GM21381 (cell line): ENCODE measurements at regions not wholly inside any gene's neighbourhood (a gene's known extent, or its start where the extent isn't known, plus 50 kb on each side); places are given as distances from the start of the nearest gene placed in this dataset.

Experiments used
- ATAC-seq: cut with Tn5 transposase; IDR thresholded peaks from one replicate; pipeline ENCODE4 v1.9.1; 2021; ENCODE audit warnings: mild to moderate bottlenecking, moderate library complexity; ENCODE audit not compliant: unreplicated experiment

GRCh38 chr13:67630640-67631039 is 400.5 kb upstream of the PCDH9 start:
- ATAC-seq: no peak

- ATAC-seq: no peak
Measured at GRCh38 chr13:67623630-67624029, 393.5 kb upstream of the PCDH9 start.

DNA sequence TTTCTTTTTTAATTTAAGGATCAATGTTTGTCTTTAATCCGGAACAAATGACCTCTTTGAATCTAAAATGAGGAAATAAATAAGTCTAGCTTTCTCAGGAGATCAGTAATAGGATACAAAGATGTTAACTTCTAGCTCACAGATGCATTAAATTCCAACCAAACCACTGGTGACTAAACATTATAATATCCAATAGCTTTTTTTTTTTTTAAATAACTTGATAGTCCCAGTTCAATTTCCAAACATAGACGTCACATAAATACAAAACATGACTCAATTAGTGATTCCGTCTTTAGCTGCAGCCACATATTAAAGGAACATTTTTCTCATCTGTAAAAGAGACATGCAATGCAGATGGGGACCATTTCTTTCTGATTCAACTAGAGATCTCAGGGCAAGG is 390.5 kb upstream of the PCDH9 start:
- ATAC-seq: no peak

DNA sequence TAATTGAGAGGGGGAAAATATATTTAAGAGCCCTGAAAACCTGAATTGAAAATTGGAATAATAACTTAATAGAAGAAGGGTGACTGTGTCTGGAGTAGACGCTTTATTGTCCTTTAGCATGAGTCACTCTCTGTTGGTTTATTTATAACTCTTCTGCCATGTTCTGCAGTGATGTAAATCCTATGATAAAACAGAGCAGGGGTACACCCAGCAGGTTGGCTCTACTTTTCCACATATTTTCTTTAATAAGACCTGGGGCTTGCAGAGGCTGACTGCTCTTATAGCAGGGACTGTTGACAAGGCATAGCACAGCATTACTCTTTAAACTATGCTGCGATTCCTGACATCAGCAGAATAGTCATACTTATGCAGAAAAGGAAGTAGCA is 389.9 kb upstream of the PCDH9 start:
- ATAC-seq: no peak

DNA sequence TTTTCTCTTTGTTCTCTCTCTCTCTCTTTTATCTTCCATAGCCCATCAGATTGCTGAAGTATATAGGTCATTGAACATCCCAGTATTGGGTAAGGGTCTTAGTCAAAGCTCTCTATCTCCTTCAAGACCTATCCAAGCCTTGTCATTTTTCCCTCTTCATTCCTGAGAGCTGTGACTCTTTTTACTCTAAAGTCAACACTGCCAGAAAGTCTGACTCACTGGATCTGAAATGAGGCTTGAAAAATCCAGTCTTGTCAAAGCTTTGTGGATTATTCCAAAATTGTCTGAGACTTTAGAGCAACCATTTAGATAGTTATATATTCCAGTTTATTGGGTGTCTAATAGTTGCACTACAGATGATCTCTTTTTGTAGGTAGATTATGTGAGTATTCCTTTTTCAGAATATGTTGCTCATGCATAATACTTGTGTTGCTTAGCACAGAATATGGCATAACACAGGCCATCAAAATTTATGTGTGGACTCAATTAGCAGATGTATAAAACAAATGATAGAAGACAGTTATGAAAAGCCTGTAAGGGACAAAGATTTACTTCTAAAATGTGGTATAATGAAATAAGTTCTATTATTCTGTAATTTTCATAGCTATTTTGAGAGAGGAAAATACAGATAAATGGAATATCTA is 389.3 kb upstream of the PCDH9 start:
- no peak for ATAC-seq

DNA sequence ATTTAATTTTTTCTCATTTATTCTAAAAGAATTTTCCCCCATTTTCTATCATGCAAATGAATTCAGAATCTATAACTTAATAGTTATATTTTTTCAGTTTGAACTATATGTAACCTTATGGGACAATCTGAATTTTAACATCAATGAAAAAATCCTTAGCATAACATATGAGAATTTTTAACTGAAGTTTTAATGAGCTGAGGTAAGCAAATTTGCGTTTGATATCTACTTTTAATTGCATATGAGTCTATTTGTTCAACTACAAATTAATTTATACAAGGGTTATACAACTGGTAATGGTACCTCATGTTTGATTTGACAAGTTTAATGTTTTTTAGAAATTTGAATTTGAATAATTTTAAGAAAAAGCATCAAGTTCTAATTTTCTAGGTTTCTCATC is 384.4 kb upstream of the PCDH9 start:
- no peak for ATAC-seq

DNA sequence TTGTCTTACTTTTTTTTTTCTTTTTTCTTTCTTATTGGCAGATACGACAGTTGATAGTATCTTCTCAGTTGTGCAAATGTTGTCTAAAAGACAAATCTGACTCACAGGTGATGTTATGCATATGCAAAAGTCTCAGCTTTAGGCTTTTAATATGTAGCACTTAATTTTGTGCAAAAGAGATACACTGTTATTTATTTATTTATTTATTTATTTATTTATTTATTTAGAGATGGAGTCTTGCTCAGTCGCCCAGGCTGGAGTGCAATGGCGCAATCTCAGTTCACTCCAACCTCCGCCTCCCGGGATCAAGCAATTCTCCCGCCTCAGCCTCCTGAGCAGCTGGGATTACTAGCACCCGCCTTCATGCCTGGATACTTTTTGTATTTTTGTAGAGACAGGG is 383.9 kb upstream of the PCDH9 start:
- no peak for ATAC-seq

DNA sequence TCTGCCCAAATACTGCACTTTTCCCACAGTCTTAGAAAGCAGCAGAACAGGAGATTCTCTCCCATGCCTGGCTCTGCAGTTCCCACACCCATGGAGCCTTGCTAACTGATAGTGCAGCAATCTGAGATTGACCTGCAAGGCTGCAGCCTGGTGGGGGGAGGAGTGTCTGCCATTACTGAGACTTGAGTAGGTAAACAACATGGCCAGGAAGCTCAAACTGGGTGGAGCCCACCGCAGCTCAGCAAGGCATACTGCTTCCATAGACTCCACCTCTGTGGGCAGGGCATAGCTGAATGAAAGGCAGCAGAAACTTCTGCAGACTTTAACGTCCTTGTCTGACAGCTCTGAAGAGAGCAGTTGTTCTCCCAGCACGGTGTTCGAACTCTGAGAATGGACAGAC is 358.5 kb upstream of the PCDH9 start:
- ATAC-seq: no peak

DNA sequence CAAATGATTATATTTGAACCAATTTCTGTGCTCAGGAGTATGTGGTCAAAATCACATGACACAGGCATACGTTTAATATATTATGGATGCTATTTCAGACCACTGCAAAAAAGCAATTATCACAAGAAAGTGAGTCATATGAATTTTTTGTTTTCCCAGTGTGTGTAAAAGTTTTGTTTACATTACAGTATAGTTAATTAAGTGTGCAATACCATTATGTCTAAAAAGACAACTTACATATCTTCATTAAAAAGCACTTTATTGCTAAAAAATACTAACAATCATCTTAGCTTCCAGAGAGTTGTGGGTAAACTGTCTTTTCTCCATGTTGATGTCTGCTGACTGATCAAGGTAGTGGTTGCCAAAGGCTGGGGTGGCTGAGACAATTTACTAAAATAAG is 347.2 kb upstream of the PCDH9 start:
- ATAC-seq: no peak

DNA sequence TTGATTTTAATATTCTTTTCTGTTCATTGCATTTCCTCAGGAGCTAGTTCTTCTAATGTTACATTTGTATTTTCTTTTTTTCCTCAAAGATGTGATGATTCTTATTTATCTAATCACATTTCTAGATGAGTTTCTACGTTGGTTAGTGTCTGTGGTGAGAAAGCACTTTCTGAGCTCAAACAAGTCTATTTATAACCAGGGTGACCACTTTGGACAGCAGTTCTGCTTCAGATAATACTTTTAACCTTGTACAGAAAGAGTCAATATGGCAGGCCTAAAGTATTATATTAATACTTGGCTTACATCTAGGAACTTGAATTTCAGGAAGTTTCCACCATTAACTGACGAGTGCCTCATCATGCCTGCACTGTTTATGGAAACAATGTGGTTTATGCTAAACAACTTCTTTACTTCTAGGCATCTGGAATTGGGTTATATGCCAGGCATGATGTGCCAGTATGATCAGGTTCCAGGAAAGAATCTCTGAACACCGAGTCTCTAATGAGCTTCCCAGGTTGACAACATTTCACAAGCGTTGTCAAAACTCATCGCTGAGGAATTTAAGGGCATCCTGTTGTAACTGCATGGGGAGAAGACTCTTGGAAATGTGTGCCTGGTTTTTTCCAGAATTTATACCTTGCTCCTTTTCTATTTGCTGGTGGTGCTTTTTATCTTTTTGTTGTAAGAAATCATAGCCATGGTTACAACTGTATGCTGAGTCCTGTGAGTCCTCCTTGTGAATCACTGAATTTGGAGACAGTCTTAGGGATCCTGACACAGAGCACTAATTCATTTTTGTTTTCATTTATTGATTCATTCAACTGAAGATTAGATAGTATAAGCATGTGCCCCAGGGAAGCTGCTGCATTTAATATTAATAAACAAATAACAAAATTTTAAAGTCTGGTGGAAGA is 344.4 kb upstream of the PCDH9 start:
- ATAC-seq: no peak

- no peak for ATAC-seq
Measured at GRCh38 chr13:67568205-67568604, 338.1 kb upstream of the PCDH9 start.

DNA sequence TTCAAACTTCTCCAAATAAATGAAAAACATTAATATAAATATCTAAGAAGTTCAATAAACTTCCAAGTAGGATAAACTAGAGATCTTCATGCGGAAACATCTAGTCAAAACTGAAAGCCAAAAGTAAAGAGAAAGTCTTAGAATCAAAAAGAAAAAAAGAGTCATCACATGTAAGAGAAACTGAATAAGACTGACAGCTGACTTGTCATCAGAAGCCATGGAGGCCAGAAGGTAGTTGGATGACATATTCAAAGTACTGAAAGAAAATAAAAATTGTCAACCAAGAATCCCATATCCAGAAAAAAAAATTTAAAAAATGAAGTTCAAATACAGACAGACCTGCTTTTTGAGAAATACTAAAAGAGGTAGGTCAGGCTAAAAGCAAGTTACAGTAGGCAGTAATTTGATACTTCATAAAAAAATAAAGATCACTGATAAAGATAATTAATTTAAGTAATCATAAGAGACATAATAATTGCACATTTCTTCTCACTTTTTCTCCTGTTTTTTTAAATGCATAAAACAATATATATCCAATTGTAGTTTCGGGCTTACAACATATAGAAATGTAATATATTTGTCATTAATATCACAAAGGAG is 327.6 kb upstream of the PCDH9 start:
- ATAC-seq: no peak

DNA sequence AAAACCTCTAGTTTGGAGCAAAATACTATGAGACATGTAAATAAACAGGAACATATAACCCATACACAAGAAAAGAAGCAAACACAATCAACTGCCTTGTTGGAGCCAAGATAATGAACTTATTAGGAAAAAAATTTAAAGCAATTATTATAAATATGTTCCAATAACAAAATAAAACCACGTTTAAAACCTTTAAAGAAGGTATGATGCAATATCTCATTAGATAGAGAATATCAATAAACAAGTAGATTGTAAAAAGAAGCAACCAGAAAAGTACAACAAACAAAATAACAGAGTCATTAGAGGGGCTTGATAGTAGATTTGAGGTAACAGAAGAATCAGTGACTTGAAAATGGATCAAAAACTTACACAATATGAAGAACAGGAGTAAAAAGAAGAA is 327.0 kb upstream of the PCDH9 start:
- ATAC-seq: no peak

DNA sequence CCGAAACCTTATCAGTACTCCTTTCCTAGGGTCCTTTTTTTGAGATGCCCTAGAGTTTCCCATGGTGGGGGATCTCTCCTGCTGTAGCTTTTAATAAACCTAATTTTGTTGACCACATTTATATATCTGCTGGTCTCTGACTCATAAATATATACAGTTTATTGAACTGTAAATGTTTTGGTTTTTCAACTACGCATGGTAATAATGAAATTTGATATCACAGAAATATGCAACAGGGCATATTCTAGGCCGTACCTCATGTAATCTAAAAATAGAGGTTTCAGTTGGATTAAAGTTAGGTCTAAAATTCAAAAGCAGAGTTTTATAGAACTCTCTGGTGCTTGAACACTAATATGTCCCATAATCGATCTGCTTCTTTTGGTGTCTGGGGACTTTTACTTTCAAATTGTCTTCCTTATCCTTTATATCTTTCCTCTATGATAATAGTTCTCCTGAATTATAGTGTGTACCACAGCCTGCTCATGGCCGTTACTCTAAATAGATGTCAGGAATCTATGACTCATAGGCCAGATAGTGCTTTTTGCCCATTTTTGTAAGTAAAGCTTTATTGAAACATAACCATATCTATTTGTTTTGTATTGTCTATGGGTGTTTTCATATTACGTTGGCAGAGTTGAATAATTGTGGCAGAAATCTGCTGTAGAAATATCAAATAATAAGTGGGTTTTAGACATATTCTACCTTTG is 324.8 kb upstream of the PCDH9 start:
- no peak for ATAC-seq

- no peak for ATAC-seq
Measured at GRCh38 chr13:67554286-67554685, 324.1 kb upstream of the PCDH9 start.

- ATAC-seq: no peak
Measured at GRCh38 chr13:67549331-67549730, 319.2 kb upstream of the PCDH9 start.

DNA sequence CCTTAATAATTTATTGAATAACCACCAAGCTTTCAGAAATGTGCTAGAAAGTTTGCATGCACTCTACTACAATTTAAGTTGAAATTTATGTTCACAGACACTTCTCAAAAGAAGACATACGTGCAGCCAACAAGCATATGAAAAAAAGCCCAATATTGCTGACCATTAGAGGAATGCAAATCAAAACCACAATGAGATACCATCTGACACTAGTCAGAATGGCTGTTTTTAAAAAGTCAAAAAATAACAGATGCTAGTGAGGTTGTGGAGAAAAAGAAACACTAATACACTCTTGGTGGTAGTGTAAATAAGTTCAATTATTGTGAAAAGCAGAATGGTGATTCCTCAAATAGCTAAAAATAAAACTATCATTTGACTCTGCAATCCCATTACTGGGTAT is 308.8 kb upstream of the PCDH9 start:
- ATAC-seq: no peak

- ATAC-seq: no peak
Measured at GRCh38 chr13:67520886-67521285, 290.8 kb upstream of the PCDH9 start.

GRCh38 chr13:67519356-67519755 is 289.2 kb upstream of the PCDH9 start:
- ATAC-seq: no peak

- ATAC-seq: no peak
Measured at GRCh38 chr13:67518785-67519184, 288.6 kb upstream of the PCDH9 start.

DNA sequence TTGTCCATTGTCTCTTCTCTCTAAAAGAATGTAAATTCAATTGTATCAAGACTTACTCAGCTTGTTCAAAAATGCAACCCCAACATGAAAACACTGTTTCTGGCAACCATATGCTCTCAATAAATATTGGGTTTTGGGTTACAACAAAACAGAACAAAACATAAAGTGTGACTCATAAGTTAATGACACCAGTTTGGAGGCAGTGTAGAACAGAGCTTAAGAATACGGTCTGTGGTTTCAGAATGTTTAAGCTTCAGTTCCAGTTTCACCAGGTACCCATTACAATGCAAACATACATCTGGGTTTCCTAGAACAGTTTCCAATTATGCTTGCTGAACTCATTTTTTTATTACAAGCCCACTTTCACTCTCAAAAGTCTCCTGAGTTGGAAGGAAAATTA is 285.8 kb upstream of the PCDH9 start:
- peak; percentile 76 for ATAC-seq
